GM19395 (cell line): ENCODE measurements at regions not wholly inside any gene's neighbourhood (a gene's known extent, or its start where the extent isn't known, plus 50 kb on each side); places are given as distances from the start of the nearest gene placed in this dataset.

ENCODE experiments used
- ATAC-seq: cut with Tn5 transposase; IDR thresholded peaks from one replicate; pipeline ENCODE4 v1.9.1; 2021; ENCODE audit warnings: mild to moderate bottlenecking, moderate library complexity; ENCODE audit not compliant: unreplicated experiment

DNA sequence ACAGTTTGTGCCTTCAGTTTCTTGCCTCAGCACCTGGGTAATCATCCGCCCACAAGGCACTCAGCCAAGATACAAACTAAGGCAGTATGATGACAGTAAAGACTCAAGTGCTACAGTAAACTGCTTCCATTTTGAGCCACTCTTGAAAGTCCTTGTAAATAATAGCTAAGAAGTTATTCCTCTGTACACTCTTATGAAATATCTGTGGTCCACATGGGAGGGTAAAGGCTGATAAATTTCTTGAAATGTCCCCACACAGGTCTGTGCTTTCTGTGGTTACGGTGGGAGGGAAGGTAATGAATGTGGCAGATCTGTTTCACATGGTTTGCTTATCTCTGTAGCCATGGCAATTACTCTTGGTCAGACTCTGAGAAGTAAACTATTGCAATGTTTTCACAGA lies 551.0 kb upstream of the ZWINT start:
- ATAC-seq, result no peak

DNA sequence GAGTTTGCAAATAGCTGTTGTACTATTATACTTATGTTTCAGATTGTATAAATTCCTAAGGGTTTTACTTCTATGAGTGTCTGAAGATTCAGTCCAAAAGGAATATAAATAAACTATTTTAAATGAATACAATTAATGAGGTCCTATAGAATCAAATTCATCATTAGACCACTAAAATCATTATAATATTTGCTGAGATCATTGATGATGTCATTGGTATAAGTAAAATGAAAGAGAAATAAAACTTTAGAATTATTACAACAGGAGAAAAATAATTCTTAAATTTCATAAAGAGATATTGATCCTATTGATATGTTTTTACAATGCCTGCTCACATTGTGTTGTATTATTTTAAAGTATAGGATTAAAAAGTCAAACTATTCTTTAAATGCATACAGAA lies 544.0 kb upstream of the ZWINT start:
- no peak for ATAC-seq

DNA sequence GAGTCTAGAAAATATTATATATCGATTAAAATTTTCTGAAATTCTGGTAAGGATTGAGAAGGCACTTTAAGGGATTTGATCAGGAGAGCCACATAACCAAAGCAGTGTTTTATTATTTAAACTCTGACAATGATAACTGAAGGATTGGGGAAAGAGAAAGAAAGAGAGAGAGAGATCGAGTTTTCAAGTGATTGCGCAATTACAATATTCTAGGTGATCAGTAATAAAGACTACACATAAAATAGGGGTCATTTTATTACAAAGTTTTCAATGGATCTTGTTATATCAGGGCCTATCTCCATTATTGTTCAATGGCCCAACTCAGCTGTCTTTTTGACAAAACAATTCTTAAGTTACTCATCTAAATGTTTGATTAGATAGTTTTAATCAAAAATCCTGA lies 541.5 kb upstream of the ZWINT start:
- ATAC-seq, result no peak

DNA sequence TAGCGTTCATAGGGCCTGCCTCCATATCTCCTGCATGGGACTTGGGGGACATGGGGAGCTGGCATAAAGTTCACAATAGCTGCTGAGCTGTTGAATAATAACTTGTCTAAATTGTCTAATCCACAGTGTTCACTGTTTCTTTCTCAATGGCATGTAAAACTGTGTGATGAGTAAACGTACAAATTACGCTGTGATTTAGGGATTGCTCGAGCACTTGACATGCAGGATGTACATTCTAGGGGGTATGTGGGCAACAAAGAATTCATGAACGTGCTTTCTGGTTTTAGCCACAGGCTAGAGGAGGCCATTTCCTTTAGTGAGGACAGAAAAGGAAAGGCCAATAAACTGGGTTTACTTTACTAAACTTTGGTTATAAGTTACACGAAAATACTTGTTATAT lies 534.2 kb upstream of the ZWINT start:
- ATAC-seq, result no peak

DNA sequence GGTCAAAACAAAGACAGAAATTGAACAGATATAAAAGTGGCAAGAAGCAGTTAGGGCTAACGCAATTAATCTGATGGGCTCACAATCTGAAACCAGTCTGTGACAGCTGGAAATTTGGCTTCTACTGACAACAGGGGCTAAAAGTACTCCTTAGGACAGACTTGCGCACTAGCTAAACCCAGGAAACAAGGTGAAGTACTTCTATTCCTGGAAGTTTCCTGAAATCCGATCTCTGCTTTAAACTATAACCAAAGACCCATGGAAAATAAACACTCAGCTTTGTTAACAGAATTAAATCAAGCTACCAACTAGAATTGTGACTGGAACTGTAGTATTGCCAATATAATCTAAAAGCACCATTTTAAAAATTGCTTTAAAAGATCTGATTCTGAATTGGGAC lies 520.2 kb upstream of the ZWINT start:
- no peak for ATAC-seq

DNA sequence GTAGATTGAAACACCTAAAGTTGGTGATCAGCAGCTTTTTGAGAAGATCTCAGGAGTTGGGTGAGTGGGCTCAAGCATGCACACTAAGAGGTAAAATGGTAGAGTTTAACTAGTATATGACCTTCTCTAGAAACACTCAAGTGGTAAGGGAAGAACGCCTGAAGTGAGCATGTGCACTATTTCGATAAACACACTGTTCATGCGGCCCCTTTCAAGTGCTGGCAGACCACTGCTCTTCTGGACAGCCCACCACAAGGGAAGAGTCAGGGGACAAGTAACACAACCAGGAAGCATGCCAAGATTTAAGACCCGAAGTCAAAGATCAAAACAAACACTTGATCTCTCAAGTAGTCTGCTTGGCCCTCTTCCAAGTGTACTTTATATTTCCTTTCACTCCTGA lies 519.5 kb upstream of the ZWINT start:
- ATAC-seq, result no peak

DNA sequence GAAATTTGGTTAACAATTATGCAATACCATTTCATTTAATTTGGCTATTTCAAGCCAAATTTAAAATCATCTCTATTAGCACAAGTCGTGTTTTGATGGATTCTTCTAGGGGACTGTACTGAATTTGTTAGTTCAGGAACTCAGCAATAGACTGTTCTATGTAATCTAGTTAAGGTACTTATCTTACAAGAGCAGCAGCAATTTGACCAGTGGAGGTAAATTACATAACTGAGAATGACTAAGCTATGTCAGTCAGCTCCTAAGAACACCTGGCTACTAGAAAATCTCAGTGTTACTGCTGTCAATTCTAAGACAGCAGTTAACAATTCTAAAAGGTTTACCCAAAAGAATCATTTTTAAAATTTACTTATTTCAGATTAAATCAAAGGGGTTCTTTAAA lies 513.9 kb upstream of the ZWINT start:
- no peak for ATAC-seq

DNA sequence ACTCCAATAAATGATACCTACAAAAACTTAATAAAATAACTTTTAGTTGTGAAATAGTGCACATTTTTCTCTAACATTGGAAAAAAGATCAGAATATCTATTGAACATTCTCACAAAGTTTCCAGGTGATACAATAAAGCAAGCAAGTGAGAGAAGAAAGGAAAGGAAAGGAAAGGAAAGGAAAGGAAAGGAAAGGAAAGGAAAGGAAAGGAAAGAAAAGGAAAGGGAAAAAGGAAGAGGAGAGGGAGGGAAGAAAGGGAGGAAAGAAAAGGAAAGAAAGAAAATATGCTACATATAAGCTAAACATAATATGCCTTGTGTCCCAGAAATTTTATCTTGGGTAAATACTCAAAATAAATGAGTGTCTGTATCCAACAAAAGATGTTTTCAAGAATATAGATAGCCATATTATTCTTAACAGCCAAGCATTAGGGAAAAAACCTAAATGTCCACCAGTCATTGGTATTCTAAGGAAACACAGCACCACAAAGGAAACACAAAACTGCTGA lies 510.2 kb upstream of the ZWINT start:
- no peak for ATAC-seq

DNA sequence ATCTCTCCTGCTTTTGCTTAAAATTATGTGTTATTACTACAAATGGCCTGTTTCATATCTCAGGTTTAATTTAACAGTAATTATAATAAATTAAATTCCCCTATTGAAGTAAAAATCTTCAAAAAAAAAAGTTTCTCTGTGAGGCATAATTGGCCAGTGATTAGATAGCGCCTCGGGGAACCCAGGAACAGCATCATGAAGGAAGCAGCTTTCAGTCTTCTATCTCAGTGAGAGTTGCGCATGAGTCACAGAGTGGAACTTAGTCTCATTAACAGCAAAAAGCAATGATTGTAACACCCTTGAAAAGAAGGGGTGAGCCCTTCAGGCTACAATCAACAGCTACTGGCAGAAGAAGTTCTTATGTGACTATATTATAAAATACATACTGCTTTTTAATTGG lies 506.2 kb upstream of the ZWINT start:
- ATAC-seq, result no peak

DNA sequence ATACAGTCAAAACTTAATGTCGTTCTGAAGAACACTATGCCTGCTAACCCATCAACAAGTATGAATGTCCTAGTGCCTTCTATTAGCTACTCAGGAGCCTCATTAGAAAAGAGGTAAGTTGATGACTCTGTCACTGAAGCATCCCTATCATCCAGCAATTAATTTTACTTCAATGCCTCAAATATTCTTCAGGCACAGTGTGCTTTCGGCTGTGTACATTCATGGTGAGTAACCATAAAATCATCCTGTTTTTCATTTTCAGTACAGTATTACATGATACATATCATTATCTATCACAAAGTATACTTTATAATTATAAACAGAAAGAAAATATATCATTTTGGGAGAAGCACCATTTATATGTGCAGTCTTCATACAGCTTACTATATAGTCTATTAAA lies 495.5 kb upstream of the ZWINT start:
- ATAC-seq, result no peak

DNA sequence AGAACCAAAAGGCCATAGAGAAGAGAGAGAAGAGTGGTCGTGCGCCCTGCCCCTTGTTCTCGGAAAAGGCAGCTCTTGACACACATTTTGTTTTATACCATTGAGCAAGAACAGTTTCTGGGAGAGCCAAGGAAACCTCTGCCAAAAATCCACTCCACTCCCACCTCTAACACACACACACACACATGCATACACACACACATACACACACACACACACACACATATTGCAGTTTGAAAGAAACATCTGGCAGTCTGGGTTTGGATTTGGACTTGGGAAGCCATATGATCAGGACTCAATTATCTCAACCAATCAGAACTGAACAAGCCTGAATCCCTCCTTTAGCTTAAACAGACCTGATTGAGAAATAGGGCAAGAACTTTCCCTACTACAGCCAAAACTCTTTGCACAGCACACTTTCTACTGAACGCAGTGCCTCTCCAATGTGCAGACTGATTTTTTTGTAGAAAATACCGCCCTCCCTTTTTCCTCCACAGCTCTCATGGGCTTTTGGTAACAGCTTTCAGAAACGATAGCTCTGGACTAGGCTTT lies 484.0 kb upstream of the ZWINT start:
- no peak for ATAC-seq

DNA sequence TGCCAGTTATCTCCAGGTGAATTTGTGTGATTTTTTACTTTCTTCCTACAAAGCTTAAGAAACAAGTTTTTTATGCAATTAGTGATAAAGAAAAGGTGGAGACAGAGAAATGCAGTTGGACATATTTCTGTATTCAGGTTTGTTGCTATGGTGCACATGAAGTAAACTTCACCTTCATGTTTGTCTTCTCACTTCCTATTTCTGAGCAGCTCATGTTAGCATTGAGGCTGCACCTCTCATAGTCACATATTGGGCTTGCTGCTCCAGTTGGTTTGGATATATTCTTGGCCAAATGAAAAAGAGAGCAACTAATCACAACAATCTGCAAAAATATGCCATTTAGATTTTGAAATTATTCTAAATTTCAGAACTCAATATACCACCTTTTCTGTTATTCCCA lies 475.6 kb upstream of the ZWINT start:
- ATAC-seq, result no peak

DNA sequence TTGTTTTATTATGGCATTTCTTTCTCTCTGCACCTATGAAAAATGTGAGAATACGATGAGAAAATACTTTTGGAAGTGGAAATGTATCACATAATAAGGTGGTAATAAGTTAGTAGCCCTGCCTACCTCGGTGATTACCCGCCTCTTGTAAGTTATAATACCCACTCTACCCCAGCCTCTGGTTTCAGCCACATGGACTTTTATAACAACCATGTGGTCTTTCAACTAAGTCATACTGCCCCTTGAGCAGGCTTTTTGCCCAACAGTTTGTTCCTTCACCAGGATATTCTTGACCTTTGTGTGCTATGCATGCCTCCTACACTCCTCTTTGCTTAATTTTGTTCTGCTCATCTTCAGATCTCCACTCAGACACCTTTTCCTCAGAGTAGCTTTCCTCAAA lies 470.6 kb upstream of the ZWINT start:
- no peak for ATAC-seq

DNA sequence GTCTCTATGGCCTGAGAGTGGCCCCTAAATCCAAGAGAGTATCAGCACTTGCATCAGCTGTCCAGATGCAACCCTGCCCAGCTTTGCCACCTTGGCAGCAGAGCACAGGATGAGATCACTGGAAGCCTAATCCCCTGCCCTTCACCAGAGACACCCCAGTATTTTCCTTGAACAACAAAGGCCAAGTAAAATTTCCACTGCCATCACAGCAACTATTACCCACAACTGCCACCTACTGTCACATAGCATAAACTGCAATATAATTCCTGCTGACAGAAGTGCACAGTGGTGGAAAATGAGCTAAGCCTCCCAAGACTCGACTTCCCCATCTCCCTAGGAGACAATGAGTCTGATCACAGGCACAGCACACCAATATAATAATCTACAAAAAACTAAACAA lies 462.8 kb upstream of the ZWINT start:
- peak; percentile 76 for ATAC-seq

DNA sequence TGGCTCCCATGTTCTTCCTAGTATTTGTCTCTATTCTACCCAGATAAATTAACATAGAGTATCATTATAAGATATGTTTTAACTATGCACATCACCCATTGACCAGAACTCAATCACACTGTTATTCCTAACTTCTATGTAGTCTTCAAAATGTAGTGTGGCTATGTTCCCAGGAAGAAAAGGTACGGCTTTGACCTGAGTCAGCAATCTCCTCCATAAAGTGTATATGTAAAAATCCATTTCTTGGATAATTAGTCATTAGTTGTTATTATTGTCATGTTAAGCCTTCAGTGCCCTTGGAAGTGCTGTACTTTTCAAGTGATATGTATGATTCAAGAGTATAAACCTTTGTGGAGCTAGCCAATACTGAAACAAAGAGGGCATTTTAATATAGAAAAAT lies 444.0 kb upstream of the ZWINT start:
- no peak for ATAC-seq

DNA sequence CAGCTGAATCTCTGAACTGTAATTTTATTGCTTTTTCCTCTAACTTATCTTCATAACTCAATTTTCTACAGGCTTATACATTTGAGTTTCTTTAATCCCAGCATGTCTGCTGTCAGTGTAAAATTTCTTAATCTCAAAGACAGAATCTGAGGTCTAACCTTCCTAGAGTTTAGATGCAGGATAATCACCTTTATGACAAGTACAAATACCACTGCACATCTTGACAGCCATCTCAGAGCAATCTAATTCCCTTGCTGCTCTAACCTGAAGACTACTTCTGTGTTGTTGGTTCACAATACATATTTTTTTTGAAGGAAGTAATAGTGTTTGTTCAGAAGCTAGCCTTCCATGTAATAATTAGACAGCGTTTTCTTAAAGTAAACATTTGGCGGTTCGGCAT lies 424.2 kb upstream of the ZWINT start:
- ATAC-seq, result no peak

DNA sequence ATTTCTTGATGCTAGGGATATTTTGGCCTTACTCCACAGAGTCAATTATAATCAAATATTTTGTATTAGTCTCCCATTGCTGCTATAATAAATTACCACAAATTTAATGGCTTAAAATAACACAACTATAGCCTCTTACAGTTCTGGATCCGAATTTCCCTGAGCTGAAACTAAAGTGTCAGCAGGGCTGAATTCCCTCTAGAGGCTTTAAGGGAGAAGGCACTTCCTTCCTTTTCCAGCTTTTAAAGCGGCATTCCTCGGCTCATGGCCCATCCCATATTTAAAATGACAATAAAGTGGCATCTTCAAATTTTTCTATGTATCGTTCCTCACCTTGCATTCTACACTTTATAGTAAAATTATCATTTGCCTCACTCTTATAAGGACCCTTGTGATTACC lies 421.4 kb upstream of the ZWINT start:
- no peak for ATAC-seq

DNA sequence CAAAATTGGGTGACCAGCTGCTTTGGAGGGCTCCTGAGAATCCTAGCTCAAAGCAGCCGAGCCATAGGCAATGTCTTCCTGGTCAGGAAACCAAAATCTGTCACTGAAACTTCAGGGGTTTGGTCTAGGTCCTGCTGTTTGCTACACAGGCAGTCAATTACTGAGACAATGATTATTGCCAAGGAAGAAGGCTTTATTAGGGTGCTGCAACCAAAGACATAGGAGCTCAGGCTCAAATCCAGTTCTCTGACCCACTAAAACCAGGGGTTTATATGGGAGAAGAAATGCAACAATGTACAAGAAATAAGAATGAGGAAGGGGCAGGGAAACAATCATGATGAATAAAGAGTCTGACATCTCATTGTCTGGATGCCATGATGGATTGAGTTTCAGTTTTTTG lies 410.3 kb upstream of the ZWINT start:
- ATAC-seq, result no peak

DNA sequence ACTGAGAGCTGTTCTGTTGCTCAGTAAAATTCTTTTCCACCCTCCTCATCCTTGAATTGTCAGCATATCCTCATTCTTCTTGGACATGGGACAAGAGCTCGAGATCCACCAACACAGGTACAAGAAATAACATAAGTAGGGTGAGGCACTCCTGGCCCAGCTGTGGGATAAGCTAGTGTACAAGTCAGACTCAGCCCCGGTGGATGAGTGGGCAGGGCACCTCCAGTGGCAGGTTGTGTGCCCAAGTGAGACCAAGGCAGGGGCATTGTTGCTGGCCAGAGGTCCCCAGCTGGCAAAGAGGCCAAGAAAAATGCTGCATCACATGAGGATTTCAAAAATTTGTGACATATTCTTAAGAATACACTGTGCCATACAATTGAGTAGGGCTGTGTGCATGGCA lies 402.0 kb upstream of the ZWINT start:
- ATAC-seq, result no peak

DNA sequence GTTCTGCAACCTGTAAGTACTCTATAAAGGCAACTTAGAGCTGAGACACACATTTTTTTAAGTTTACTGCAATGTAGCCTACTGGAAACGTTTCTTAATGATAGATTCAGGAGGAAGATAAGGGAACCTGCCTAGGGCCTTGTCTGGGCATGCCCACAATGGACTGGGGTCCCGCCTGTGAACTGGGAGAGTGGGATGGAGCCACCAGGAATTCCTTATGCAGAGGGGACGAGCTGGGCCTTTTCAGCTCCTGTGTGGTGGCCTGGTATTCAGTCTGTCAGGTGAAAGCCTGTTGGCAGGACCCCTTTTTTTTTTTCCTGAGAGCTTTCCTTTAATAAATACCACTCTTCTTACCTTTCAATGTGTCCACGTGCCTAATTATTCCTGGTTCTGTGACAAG lies 384.4 kb upstream of the ZWINT start:
- ATAC-seq, result no peak

DNA sequence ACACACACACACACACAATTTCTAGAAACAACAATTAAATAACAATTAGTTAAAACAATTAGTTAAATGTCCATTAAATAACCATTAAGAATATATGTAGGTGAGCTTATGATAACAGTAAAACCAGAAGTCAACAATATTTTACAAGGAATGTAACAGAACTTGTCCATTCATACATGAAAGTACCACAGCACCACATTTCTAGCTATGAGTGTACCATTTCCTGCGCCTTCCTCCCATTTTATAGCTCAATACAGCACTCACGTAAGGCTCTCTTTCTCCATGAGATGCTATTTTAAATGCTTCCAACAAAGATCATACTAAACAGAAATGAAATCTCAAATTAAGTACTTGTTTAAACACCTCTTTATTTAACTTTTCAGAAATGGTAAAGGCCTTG lies 367.3 kb upstream of the ZWINT start:
- ATAC-seq, result no peak

DNA sequence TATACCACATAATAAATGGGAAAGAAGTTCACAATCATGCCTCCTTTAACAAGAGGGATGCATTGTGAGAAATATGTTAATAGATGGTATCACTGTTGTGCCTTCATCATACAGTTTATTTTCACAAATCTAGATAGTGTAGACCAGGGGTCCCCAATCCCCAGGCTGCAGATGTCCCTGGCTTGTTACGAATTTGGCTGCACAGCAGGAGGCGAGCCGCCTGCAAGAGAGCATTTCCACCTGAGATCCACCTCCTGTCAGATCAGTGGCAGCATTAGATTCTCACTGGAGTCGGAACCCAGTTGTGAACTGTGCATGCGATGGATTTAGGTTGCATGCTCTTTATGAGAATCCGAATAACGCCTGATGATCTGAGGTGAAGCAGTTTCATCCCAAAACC lies 361.9 kb upstream of the ZWINT start:
- ATAC-seq, result no peak

DNA sequence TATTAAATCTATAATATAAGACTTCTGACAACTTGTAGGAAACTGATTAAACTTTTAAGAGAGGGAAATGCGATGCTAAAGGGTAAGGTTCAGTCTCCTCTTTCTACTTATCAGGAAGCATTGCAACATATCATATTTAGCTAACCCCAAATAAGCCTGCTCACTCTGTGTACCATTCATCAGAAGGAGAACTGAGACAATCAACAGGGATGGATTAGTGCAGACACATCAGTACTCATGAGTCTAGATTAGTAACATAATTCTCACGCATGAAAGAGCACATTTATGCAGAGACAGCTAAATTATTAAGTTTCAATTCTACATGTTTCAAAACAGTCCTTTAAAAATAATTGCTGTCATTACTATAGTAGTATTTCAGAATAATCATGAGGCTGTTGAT lies 354.2 kb upstream of the ZWINT start:
- ATAC-seq, result no peak

DNA sequence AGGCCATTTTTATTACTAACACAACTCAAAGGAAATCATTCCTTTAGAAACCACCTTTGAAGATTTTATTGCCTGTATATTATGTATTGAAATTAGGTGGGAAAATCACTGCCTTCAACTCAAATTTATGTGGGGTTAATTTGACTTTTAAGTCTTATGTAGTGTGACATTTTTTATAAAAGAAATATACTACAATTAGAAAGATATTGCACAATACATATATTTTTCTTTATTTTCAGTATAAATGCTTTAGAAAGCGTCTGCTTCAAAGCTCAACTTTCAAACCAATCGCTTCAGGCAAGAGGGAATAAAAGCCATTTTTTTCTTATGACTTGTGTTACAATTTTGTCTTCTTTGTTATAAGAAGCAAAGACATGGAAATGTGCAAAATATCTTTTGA lies 337.4 kb upstream of the ZWINT start:
- ATAC-seq, result no peak
